Astrocyte of the cerebellum (primary cell): ENCODE measurements at regions not wholly inside any gene's neighbourhood (a gene's known extent, or its start where the extent isn't known, plus 50 kb on each side); places are given as distances from the start of the nearest gene placed in this dataset.

Source experiments
- DNase-seq: peaks from one replicate; pipeline ENCODE4 v3.0.0-alpha.2; 2011; ENCODE audit warnings: low read depth
- H3K4me3 ChIP-seq: 2 replicates; pipeline ENCODE4 v1.5.1; 2011; ENCODE audit warnings: mild to moderate bottlenecking, low read depth, low read length, moderate library complexity
- in situ Hi-C: cut with HindIII; loops from 2 replicates; pipeline ENCODE4 v1.10.0; 2017; ENCODE audit warnings: low sequenced_read_pairs
- TF ChIP-seq, protein P1 (sequence below): IDR thresholded peaks from 2 replicates; pipeline ENCODE4 v1.5.1; 2012; ENCODE audit warnings: low read length, low read depth, moderate library complexity, mild to moderate bottlenecking; ENCODE audit errors: missing control alignments

DNA sequence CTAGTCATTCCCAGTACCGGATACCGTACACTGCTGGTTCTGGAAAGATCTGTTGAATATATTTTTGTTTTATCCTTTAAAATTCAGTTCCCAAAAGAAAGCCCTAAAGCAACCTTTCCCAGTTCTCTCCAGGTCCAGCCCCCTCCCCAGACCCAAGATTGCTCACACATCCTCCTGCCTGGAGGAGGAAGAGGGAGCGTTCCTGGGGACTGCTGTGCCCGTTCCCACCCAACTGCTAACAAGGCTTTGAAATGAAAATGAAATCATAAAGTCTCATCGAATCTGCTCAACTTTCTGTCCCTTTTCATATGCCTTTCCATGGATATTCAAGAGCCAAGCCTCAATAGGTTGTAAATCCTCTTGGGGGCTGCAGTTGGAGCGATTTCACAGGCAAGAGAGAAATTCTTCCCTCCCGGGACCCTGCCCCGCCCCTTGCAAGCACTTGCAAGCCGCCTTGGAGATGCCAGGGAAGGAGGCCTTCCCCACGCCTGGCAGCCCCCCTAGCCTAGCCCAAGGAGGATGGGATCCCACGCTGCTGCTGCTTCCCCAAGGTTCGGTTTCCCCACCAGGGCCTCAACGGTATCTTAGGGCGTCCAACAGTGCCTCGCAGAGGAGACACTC lies 113.2 kb upstream of the CACHD1 start:
- H3K4me3 ChIP-seq = no peak overlapping the region

DNA sequence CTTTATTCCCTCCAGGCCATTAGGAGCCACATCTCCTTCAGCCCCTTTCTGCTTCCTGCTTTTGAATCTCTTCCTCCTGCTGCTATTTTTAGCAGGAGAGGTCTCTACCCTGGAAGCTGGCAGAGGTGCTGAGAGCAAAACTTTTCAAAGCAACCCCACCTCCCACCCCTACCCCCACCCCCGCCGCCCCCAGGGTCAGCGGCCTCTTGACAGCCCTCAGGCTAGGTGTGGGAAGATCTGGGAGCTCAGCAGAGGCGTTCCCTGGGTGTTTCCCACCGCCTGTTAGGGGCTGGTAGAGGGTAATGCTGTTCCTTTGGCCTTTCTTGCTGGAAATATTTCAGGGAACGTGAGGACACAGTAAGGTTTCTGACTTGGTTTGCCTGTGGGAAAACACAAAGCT lies 112.5 kb upstream of the CACHD1 start:
- H3K4me3 ChIP-seq = no peak overlapping the region
- TF ChIP-seq, protein P1, sequence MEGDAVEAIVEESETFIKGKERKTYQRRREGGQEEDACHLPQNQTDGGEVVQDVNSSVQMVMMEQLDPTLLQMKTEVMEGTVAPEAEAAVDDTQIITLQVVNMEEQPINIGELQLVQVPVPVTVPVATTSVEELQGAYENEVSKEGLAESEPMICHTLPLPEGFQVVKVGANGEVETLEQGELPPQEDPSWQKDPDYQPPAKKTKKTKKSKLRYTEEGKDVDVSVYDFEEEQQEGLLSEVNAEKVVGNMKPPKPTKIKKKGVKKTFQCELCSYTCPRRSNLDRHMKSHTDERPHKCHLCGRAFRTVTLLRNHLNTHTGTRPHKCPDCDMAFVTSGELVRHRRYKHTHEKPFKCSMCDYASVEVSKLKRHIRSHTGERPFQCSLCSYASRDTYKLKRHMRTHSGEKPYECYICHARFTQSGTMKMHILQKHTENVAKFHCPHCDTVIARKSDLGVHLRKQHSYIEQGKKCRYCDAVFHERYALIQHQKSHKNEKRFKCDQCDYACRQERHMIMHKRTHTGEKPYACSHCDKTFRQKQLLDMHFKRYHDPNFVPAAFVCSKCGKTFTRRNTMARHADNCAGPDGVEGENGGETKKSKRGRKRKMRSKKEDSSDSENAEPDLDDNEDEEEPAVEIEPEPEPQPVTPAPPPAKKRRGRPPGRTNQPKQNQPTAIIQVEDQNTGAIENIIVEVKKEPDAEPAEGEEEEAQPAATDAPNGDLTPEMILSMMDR = no peak
- DNase-seq = no peak
- in situ Hi-C loops = no loop called here

More for the DNA sequence above, 113.2 kb upstream of the CACHD1 start:
- in situ Hi-C loops = no loop called here
- TF ChIP-seq, protein P1 = no peak
- no peak for DNase-seq

DNA sequence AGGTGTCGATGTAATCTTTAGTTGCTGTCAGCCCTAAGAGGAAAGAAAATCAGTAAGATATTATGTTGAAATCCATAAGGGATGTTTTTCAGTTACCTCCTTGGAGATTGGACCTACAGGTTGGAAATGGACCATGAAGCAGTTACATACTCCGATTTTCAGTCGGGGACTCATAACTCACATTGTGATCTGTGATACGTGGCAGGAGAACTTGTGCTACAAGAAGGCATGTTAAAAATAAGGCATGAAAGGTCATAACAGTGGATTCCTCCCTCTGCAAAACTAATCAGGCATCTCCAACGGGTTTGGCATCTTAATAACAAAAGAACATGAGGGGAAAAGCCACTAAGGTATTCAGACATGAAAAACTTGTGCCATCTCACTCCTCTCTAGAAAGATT lies 111.2 kb upstream of the CACHD1 start:
- TF ChIP-seq, protein P1 = no peak
- H3K4me3 ChIP-seq = no peak overlapping the region
- in situ Hi-C loops = no loop called here
- DNase-seq = no peak

DNA sequence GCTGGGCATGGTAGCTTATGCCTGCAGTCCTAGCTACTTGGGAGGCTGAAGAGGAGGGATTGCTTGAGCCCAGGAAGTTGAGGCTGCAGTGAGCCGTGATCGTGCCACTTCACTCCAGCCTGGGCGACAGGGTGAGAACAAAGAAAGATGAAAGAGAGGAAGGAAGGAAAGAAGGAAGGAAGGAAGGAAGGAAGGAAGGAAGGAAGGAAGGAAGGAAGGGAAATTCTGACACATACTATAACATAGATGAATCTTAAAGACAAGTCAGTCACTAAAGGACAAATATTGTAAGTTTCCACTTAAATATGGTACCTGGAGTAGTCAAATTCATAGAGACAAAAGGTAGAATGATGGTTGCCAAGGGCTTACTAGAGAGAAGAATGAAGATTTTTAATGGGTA lies 108.0 kb upstream of the CACHD1 start:
- no peak for DNase-seq
- H3K4me3 ChIP-seq = no peak overlapping the region
- TF ChIP-seq, protein P1 = no peak
- in situ Hi-C loops = no loop called here

DNA sequence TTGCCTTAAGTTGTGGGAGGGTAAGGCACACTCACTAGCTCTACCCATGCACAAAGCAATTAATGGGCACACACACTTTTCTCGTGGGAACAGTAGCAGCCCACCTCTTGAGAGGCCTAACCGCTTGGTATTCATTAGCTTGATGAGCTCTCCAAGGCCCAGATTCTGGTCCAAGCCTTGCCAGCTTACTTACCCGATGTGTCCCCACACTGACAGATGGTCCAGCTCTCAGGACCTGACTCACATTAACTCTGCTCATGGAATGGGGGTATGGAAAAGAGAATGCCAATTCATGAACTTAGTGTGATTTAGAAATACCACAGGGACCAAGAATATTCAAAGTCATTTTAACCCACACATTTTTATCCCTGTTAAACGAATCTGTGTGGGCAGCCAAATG lies 106.8 kb upstream of the CACHD1 start:
- TF ChIP-seq, protein P1 = no peak
- no peak overlapping the region for H3K4me3 ChIP-seq
- DNase-seq = no peak
- in situ Hi-C loops = no loop called here

DNA sequence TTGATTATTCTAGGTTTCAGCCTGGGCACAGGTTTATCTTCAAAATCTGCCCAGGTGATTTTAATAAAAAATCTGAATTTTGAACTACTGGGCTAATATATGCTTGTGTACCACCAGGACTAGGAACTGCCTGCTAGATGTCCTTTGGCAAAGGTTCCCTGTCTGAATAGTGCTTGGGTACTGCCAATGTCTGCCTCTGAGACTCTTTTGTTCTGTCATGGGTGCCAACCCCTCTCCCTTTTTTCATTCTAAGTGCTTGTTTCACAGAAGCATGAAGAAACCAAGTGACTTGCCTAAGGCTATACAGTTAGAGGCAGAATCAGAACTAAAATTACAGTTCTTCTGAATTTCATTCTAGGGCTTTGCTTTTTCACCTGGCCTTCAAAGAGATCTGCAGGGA lies 106.3 kb upstream of the CACHD1 start:
- H3K4me3 ChIP-seq = no peak overlapping the region
- in situ Hi-C loops = no loop called here
- no peak for DNase-seq
- TF ChIP-seq, protein P1 = no peak
